Caco-2 (cell line): ENCODE measurements at regions not wholly inside any gene's neighbourhood (a gene's known extent, or its start where the extent isn't known, plus 50 kb on each side); places are given as distances from the start of the nearest gene placed in this dataset.

Experiments
- BruUV-seq: library from RNA; stranded (reverse); fragments of 400-500 nt; replicated peaks from 2 replicates; lab custom pipeline; 2021; lab: Mats Ljungman, UMichigan
- CTCF ChIA-PET: fragments of 300-600 bp; sonication (Branson Sonifier 250); formaldehyde crosslinking; loops from one replicate; lab custom pipeline; 2022; ENCODE audit warnings: antibody characterized with exemption; lab: Charles Lee
- POLR2A ChIA-PET: fragments of 300-600 bp; sonication (Branson Sonifier 250); formaldehyde crosslinking; loops from one replicate; lab custom pipeline; 2022; ENCODE audit warnings: antibody characterized with exemption; lab: Charles Lee
- DNase-seq, 2 experiments: peaks; one replicate each; pipeline versions ENCODE4 v3.0.0 to v3.0.0-alpha.2; 2020 to 2022
- H3K27me3 ChIP-seq: replicated peaks from 2 replicates; pipeline ENCODE4 v1.6.0; 2011; ENCODE audit warnings: low read length; ENCODE audit not compliant: control insufficient read depth, insufficient read depth
- H3K36me3 ChIP-seq: 2 replicates; pipeline ENCODE4 v1.5.1; 2011; ENCODE audit warnings: low read length; ENCODE audit not compliant: control insufficient read depth, insufficient read depth
- H3K4me1 ChIP-seq: fragments of 250-450 bp; sonication (Bioruptor Pico); 2 replicates; pipeline ENCODE4 v1.5.1; 2020; ENCODE audit warnings: mild to moderate bottlenecking
- H3K4me3 ChIP-seq: 2 replicates; pipeline ENCODE4 v1.5.1; 2011; ENCODE audit warnings: low read depth, mild to moderate bottlenecking, control low read depth, low read length
- H3K9me3 ChIP-seq: fragments of 250-450 bp; sonication (Bioruptor Pico); 2 replicates; pipeline ENCODE4 v1.5.1; 2020; ENCODE audit warnings: mild to moderate bottlenecking, moderate library complexity
- H3K27ac Mint-ChIP-seq: one replicate; pipeline ENCODE4 v1.8.0; 2022; ENCODE audit warnings: mixed read lengths; ENCODE audit not compliant: unreplicated experiment
- H3K27me3 Mint-ChIP-seq: one replicate; pipeline ENCODE4 v1.8.0; 2022; ENCODE audit warnings: mixed read lengths; ENCODE audit not compliant: insufficient read depth, unreplicated experiment
- H3K36me3 Mint-ChIP-seq: one replicate; pipeline ENCODE4 v1.8.0; 2022; ENCODE audit warnings: mild to moderate bottlenecking, mixed read lengths; ENCODE audit not compliant: insufficient read depth, unreplicated experiment
- H3K4me1 Mint-ChIP-seq: one replicate; pipeline ENCODE4 v1.8.0; 2022; ENCODE audit warnings: low read depth, mixed read lengths; ENCODE audit not compliant: unreplicated experiment
- H3K4me3 Mint-ChIP-seq: one replicate; pipeline ENCODE4 v1.8.0; 2022; ENCODE audit warnings: mild to moderate bottlenecking, moderate library complexity, mixed read lengths; ENCODE audit not compliant: unreplicated experiment
- H3K9me3 Mint-ChIP-seq: one replicate; pipeline ENCODE4 v1.8.0; 2022; ENCODE audit warnings: mixed read lengths; ENCODE audit not compliant: unreplicated experiment
- CTCF ChIP-seq, 2 experiments: fragments of 200-600 bp in 1 of 2; IDR thresholded peaks; 1 replicate in 1 of 2; 2 replicates in 1 of 2; pipeline versions ENCODE4 v1.5.1 to v1.8.0; 2011 to 2022; ENCODE audit warnings: antibody characterized with exemption in 1 of 2, control low read depth in 1 of 2, inconsistent platforms in 1 of 2, low read depth in 1 of 2, low read length in 1 of 2, mild to moderate bottlenecking in 1 of 2, moderate library complexity in 1 of 2; ENCODE audit not compliant: insufficient read depth in 1 of 2, severe bottlenecking in 1 of 2, unreplicated experiment in 1 of 2
- intact Hi-C: fragments of 100-400 bp; cut with micrococcal nuclease; formaldehyde crosslinking; loops from one replicate; pipeline ENCODE4 v1.10.0; 2022; ENCODE audit not compliant: unreplicated experiment

GRCh38 chr6:48973491-48973890, 489.6 kb downstream of the MMUT start:
- POLR2A ChIA-PET: no interaction called here
- no TSS peak for BruUV-seq
- H3K27me3 Mint-ChIP-seq: no peaks in the 10 kb centered on the region

GRCh38 chr6:48961781-48962415, 501.2 kb downstream of the MMUT start:
- H3K4me3 Mint-ChIP-seq: no peak overlapping the region
- intact Hi-C loops: no loop called here
- no peaks in the 10 kb centered on the region for H3K4me1 Mint-ChIP-seq
- no peaks in the 10 kb centered on the region for H3K9me3 ChIP-seq
- DNase-seq: no peak
- no peaks in the 10 kb centered on the region for H3K27me3 ChIP-seq
- ChIA-PET POLR2A (no interaction called here), CTCF (no interaction called here)
- H3K9me3 Mint-ChIP-seq: no peaks in the 10 kb centered on the region
- H3K4me3 ChIP-seq: no peak overlapping the region
- BruUV-seq: no TSS peak
- no peak overlapping the region for H3K27ac Mint-ChIP-seq
- TF ChIP-seq CTCF (IDR thresholded peaks at IDR 0.05; ENCODE audit: insufficient read depth in 1 of 2, low read depth in 1 of 2, low read length in 1 of 2, severe bottlenecking in 1 of 2, unreplicated experiment in 1 of 2): no peak
- no peaks in the 10 kb centered on the region for H3K27me3 Mint-ChIP-seq
- H3K36me3 Mint-ChIP-seq: no peaks in the 10 kb centered on the region
- no peaks in the 10 kb centered on the region for H3K4me1 ChIP-seq
- no peaks in the 10 kb centered on the region for H3K36me3 ChIP-seq

More at GRCh38 chr6:48973491-48973890, 489.6 kb downstream of the MMUT start:
- no peaks in the 10 kb centered on the region for H3K4me1 Mint-ChIP-seq
- TF ChIP-seq CTCF (IDR thresholded peaks at IDR 0.05; ENCODE audit: insufficient read depth in 1 of 2, low read depth in 1 of 2, low read length in 1 of 2, severe bottlenecking in 1 of 2, unreplicated experiment in 1 of 2): no peak
- H3K36me3 ChIP-seq: no peaks in the 10 kb centered on the region
- H3K36me3 Mint-ChIP-seq: no peaks in the 10 kb centered on the region
- no peaks in the 10 kb centered on the region for H3K9me3 Mint-ChIP-seq
- H3K9me3 ChIP-seq: no peaks in the 10 kb centered on the region
- no peak overlapping the region for H3K4me3 Mint-ChIP-seq
- CTCF ChIA-PET: no interaction called here
- no peak for DNase-seq
- H3K4me3 ChIP-seq: no peak overlapping the region
- intact Hi-C loops: no loop called here
- H3K4me1 ChIP-seq: no peaks in the 10 kb centered on the region
- H3K27ac Mint-ChIP-seq: no peak overlapping the region
- H3K27me3 ChIP-seq: no peaks in the 10 kb centered on the region

GRCh38 chr6:48959251-48960060, 503.6 kb downstream of the MMUT start:
- no TSS peak for BruUV-seq
- CTCF ChIA-PET: no interaction called here

More at GRCh38 chr6:48959251-48960060, 503.6 kb downstream of the MMUT start:
- DNase-seq: no peak
- no peak overlapping the region for H3K27ac Mint-ChIP-seq
- intact Hi-C loops: no loop called here
- no peak for TF ChIP-seq CTCF (IDR thresholded peaks at IDR 0.05; ENCODE audit: insufficient read depth in 1 of 2, low read depth in 1 of 2, low read length in 1 of 2, severe bottlenecking in 1 of 2, unreplicated experiment in 1 of 2)
- POLR2A ChIA-PET: no interaction called here
- H3K9me3 ChIP-seq: no peaks in the 10 kb centered on the region
- H3K36me3 ChIP-seq: no peaks in the 10 kb centered on the region
- H3K4me1 ChIP-seq: no peaks in the 10 kb centered on the region
- H3K4me3 ChIP-seq: no peak overlapping the region
- H3K4me3 Mint-ChIP-seq: no peak overlapping the region
- no peaks in the 10 kb centered on the region for H3K27me3 ChIP-seq
- H3K27me3 Mint-ChIP-seq: no peaks in the 10 kb centered on the region
- no peaks in the 10 kb centered on the region for H3K9me3 Mint-ChIP-seq
- no peaks in the 10 kb centered on the region for H3K36me3 Mint-ChIP-seq
- no peaks in the 10 kb centered on the region for H3K4me1 Mint-ChIP-seq
